ENCODE measurements at regions not wholly inside any gene's neighbourhood (a gene's known extent, or its start where the extent isn't known, plus 50 kb on each side); places are given as distances from the start of the nearest gene placed in this dataset.
"Not testable (repeated sequence)": the region's sequence is repeated elsewhere in the genome, so short reads cannot be mapped to it uniquely, and the experiment has no call there.

GRCh38 chr22:47325249-47325648, 562.8 kb downstream of the TBC1D22A start:
- DNase-seq, result no peak

GRCh38 chr22:47324435-47324990, 562.1 kb downstream of the TBC1D22A start:
- no peak for DNase-seq

GRCh38 chr22:47323518-47323917, 561.1 kb downstream of the TBC1D22A start:
- no peak for DNase-seq

- no peak for DNase-seq
Measured at GRCh38 chr22:47322854-47323253, 560.4 kb downstream of the TBC1D22A start.

- DNase-seq, result no peak
Measured at GRCh38 chr22:47320560-47320959, 558.1 kb downstream of the TBC1D22A start.

GRCh38 chr22:47318041-47318737, 555.7 kb downstream of the TBC1D22A start:
- no peak for DNase-seq

DNA sequence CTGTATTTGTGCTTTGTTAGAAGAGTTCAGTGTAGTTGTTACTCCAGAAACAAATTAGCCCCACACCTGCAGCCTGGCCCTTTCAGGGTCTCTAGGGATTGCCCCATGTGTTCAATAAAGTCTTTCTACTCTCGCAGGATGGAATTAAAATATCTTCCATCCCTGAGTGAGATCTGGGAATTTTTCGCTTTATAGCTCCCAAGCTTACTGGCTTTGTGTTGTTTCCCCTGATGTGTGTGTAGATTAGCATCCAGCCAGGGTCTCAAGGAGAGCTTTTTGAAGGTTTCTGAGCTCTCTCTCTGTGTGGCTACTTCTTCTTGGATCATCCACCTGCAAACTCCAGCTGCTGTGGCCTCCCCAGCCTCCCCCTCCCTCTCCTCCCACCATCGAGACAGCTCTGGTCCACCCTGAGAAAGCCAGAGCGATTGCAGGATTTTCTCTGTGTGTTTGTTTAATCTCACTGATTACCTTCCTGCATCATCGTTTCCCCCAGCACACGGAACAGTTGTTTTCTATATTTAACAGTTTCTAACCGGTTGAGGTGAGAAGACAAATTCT, 553.5 kb downstream of the TBC1D22A start:
- DNase-seq, result no peak

GRCh38 chr22:47310601-47311000, 548.2 kb downstream of the TBC1D22A start:
- no peak for DNase-seq

- no peak for DNase-seq
Measured at GRCh38 chr22:47309946-47310345, 547.5 kb downstream of the TBC1D22A start.

DNA sequence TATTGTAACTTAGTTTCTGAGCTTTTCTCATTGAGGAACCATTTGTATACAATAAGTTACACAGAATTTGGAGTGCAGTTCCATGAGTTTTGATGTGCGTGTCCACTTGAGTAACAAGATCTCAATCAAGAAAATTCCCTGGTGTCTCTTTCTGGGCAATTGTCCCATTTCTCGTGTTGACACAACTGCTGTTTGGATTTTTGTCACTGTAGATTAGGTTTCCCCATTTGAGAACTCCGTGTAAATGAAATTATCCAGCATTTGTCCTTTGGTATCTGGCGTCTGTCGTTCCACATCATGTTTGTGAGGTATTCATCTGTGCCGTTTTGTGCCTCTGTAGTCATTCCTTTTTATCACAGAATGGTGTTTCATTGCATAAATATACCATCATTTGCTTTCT, 547.0 kb downstream of the TBC1D22A start:
- DNase-seq, result no peak

GRCh38 chr22:47308886-47309285, 546.4 kb downstream of the TBC1D22A start:
- no peak for DNase-seq

GRCh38 chr22:47307822-47308221, 545.4 kb downstream of the TBC1D22A start:
- no peak for DNase-seq

GRCh38 chr22:47307326-47307725, 544.9 kb downstream of the TBC1D22A start:
- no peak for DNase-seq

DNA sequence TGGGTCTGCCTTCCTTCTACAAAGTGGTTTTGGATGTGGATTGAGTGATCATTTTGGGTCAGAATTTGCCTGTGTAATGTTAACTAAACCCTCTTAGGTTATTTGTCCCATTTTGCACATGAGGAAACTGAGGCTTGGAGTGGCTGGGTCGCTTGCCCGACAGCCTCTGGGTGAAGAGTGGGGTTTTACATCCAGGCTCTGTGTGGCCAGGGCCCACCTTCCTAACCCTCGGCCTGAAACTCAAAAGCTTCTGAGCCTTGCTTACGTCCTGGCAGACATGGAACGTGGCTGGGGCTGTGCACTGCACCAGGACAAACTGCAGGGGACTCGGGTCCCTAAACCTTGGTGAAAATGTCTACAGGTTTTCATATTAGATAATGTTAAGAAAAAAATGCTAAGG, 542.4 kb downstream of the TBC1D22A start:
- no peak for DNase-seq

DNA sequence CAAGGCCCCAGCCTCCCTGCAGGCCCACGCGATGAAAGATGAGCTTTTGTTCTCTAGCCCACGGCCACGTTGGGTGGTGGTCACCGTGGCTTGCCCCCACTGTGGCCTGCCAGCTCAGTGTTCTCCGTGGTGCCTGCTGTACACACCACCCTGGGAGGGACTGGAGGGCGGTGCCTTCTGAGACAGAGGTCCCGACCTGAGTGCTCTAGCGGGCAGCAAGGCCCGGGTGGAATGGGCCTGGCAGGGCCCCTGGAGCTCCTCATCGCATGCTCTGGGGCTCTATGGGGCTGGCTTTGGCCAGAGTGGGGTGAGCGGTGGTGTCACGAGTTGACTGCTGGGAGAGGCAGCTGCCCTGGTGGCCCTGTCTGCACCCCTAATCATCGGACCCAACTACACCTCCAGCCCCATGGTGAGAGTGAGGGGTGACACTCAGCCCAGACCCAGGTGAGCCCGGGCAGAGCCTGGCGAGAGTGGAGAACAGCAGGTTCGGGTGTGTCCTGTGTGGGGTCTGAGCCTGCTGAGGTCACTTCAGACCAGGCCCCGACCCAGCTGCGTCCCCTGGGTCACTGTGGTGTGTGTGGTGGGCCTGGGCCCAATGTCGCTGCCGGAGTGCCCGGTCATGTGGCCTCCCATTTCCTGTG, 541.9 kb downstream of the TBC1D22A start:
- no peak for DNase-seq

DNA sequence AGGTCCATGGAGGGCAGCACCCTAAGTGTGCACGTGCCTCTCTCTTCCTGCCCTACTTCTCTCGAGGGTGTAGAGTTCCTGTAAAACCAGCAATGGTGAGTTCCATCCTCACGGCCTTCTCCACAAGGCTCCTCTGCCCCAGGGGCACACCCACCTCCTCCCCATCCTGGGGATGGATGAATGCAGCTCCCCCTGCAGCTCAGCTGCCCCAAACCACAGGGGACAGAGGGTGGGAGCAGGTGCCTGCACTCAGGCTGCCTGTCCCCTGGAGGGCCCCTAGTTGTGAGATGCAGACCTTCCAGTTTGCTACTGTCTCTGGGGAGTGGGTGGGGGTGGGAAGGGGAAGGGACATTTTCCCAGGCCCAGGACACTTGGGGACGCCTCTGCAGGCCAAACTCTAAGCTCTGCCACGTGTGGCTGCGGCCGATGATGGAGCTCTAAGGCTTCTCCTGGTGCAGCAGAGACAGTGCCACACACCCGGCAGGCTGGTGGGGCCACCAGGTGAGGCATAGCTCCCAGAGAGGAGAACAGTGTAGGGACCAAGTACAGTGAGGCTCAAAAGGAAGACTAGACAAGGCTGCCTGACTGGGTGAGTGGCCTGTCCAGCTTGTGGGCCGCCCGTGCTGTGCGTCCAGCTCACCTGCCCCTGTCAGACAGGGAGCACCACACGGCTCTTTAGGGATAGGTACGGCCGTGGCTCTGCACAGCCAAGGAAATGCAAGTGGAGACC, 540.9 kb downstream of the TBC1D22A start:
- no peak for DNase-seq

DNA sequence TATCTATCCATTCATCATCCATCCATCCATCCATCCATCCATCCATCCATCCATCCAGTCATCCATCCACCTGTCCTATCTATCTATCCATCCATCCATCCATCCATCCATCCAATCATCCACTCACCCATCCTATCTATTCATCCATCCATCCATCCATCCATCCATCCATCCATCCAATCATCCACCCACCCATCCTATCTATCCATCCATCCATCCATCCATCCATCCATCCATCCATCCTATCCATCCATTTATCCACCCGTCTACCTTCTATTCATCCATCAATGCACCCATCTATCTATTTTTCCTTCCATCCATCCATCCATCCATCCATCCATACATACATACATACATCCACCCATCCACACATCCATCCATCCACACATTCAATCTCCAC, 540.1 kb downstream of the TBC1D22A start:
- DNase-seq, result not testable (repeated sequence)

- no peak for DNase-seq
Measured at GRCh38 chr22:47301820-47302475, 539.5 kb downstream of the TBC1D22A start.

- no peak for DNase-seq
Measured at GRCh38 chr22:47300698-47301405, 538.4 kb downstream of the TBC1D22A start.

- no peak for DNase-seq
Measured at GRCh38 chr22:47299863-47300697, 537.6 kb downstream of the TBC1D22A start.

- no peak for DNase-seq
Measured at GRCh38 chr22:47299211-47299862, 536.9 kb downstream of the TBC1D22A start.

Data from 8988T (cell line).